Activated CD4-positive, alpha-beta T cell treated with anti-CD3 and anti-CD28 coated beads, Interleukin-2, amount 10 ng/mL, durations not matched to agents 7 days and 5 days (primary cell): ENCODE measurements at regions not wholly inside any gene's neighbourhood (a gene's known extent, or its start where the extent isn't known, plus 50 kb on each side); places are given as distances from the start of the nearest gene placed in this dataset.

ENCODE experiments used
- CTCF ChIA-PET: fragments of 350-600 bp; sonication (Branson Sonifier 250); formaldehyde crosslinking; loops from one replicate; lab custom pipeline; 2021; ENCODE audit warnings: antibody characterized with exemption; lab: Charles Lee
- POLR2A ChIA-PET: fragments of 350-600 bp; sonication (Branson Sonifier 250); formaldehyde crosslinking; loops from one replicate; lab custom pipeline; 2021; ENCODE audit warnings: antibody characterized with exemption; lab: Charles Lee
- DNase-seq: peaks from one replicate; pipeline ENCODE4 v3.0.0-alpha.2; 2020
- H3K27ac Mint-ChIP-seq: one replicate; pipeline ENCODE4 v1.8.0; 2021; ENCODE audit warnings: mild to moderate bottlenecking, moderate library complexity, mixed read lengths
- H3K27me3 Mint-ChIP-seq: one replicate; pipeline ENCODE4 v1.8.0; 2021; ENCODE audit warnings: mixed read lengths
- H3K36me3 Mint-ChIP-seq: one replicate; pipeline ENCODE4 v1.8.0; 2021; ENCODE audit warnings: low read depth, mixed read lengths
- H3K4me1 Mint-ChIP-seq: one replicate; pipeline ENCODE4 v1.8.0; 2021; ENCODE audit warnings: mixed read lengths
- H3K4me3 Mint-ChIP-seq: one replicate; pipeline ENCODE4 v1.8.0; 2021; ENCODE audit warnings: mild to moderate bottlenecking, moderate library complexity, mixed read lengths
- H3K9me3 Mint-ChIP-seq: one replicate; pipeline ENCODE4 v1.8.0; 2021; ENCODE audit warnings: mixed read lengths

- Mint-ChIP-seq H3K27me3 (no peaks in the 10 kb centered on the region), H3K27ac (no peak overlapping the region), H3K4me1 (no peaks in the 10 kb centered on the region), H3K9me3 (no peaks in the 10 kb centered on the region), H3K4me3 (no peak overlapping the region), H3K36me3 (no peaks in the 10 kb centered on the region)
- POLR2A ChIA-PET, result no interaction called here
- CTCF ChIA-PET, result no interaction called here
- DNase-seq, result no peak
Observed at GRCh38 chr10:10314626-10315025, 703.0 kb upstream of the CELF2 start.

- CTCF ChIA-PET, result no interaction called here
- Mint-ChIP-seq H3K4me3 (no peak overlapping the region), H3K27me3 (no peaks in the 10 kb centered on the region), H3K27ac (no peak overlapping the region), H3K9me3 (no peaks in the 10 kb centered on the region), H3K4me1 (no peaks in the 10 kb centered on the region), H3K36me3 (no peaks in the 10 kb centered on the region)
- POLR2A ChIA-PET, result no interaction called here
- no peak for DNase-seq
Observed at GRCh38 chr10:10315989-10316388, 701.7 kb upstream of the CELF2 start.

DNA sequence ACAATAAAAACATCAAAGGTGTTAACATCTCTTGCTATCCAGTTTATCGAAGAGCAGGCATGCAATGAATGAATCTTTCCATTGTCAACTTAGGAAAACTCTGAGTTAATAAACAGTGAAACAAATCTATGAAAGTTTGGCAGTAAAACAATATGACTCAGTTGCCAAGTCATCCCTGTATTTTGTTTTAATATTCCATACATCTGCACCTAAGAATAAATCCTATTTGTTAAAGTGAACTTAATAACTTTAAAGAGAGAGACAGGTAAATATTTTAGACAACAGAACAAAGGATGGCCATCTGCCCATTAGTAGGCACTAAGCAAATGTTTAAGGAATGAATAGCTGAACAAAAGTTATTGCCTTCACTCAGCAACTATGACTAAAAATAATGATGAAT is 700.5 kb upstream of the CELF2 start:
- CTCF ChIA-PET, result no interaction called here

DNA sequence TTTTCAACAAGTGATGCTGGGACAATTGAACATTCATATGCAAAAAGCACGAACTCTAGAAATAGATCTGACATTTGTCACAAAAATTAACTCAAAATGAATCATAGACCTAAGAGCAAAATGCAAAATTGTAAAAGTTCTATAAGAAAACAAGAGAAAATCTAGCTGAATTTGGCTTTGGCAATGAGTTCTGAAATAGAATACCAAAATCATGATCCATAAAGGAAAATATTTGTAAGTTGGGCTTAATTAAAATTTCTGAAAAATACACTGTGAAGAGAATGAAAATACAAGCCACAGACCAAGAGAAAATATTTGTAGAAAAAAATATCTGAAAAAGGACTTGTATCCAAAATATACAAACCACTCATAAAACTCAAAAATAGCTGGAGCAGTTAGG is 698.8 kb upstream of the CELF2 start:
- Mint-ChIP-seq H3K4me1 (no peaks in the 10 kb centered on the region), H3K27ac (no peak overlapping the region), H3K36me3 (no peaks in the 10 kb centered on the region), H3K4me3 (no peak overlapping the region), H3K27me3 (no peaks in the 10 kb centered on the region), H3K9me3 (no peaks in the 10 kb centered on the region)
- CTCF ChIA-PET, result no interaction called here
- POLR2A ChIA-PET, result no interaction called here
- no peak for DNase-seq

More for the DNA sequence above, 700.5 kb upstream of the CELF2 start:
- Mint-ChIP-seq H3K27me3 (no peaks in the 10 kb centered on the region), H3K4me1 (no peaks in the 10 kb centered on the region), H3K27ac (no peak overlapping the region), H3K9me3 (no peaks in the 10 kb centered on the region), H3K36me3 (no peaks in the 10 kb centered on the region), H3K4me3 (no peak overlapping the region)
- POLR2A ChIA-PET, result no interaction called here
- no peak for DNase-seq

DNA sequence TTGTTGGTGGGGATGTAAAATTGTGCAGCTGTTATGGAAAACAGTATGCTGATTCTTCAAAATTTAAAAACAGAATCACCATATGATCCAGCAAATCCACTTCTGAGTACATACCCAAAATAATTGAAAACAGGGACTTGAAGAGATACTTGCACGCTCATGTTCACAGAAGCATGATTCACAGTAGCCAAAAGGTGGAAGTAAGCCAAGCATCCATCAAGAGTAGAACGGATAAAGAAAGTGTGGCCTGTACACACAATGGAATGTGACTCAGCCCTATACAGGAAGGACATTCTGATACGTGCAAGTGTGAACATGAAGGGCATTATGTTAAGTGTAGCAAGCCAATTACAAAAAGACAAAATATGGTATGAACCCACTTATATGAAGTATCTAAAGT is 696.7 kb upstream of the CELF2 start:
- ChIA-PET POLR2A (no interaction called here), CTCF (interaction anchor here (0.6 kb wide), 1 partner anchor 104 kb away, joined by 3 read pairs; no protein-coding TSS in a partner anchor)
- DNase-seq, result no peak
- Mint-ChIP-seq H3K4me1 (no peaks in the 10 kb centered on the region), H3K9me3 (no peaks in the 10 kb centered on the region), H3K36me3 (no peaks in the 10 kb centered on the region), H3K27me3 (no peaks in the 10 kb centered on the region), H3K4me3 (no peak overlapping the region), H3K27ac (no peak overlapping the region)

- no peak overlapping the region for H3K4me3 Mint-ChIP-seq
- H3K36me3 Mint-ChIP-seq, result no peaks in the 10 kb centered on the region
- no peaks in the 10 kb centered on the region for H3K9me3 Mint-ChIP-seq
- no peaks in the 10 kb centered on the region for H3K27me3 Mint-ChIP-seq
- ChIA-PET CTCF (interaction anchor here (0.9 kb wide), 1 partner anchor 18 kb away, joined by 3 read pairs; no protein-coding TSS in a partner anchor), POLR2A (no interaction called here)
- DNase-seq, result no peak
- no peaks in the 10 kb centered on the region for H3K4me1 Mint-ChIP-seq
- H3K27ac Mint-ChIP-seq, result no peak overlapping the region
Observed at GRCh38 chr10:10326116-10326515, 691.6 kb upstream of the CELF2 start.

DNA sequence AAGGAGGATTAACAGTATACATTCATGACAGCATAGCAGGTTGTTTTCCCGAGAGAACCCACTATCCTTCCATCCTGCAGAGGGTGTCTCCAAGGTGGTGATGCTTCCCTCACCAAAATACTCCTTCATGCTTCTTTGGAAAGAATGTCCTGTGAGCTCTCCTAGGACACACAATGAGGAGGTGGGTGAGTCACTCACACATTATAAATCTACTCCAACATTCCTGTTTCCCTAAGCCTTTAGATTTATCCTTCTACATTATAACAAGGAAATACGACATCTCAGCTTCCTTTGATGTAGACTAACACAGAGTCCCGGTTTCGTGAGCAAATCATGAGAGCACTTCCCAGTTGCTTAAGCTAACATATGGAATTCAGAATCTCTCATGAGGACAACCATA is 689.7 kb upstream of the CELF2 start:
- no peaks in the 10 kb centered on the region for H3K36me3 Mint-ChIP-seq
- ChIA-PET POLR2A (no interaction called here), CTCF (interaction anchor here (1.1 kb wide), 1 partner anchor 18 kb away, joined by 3 read pairs; no protein-coding TSS in a partner anchor)
- no peaks in the 10 kb centered on the region for H3K27me3 Mint-ChIP-seq
- no peak overlapping the region for H3K27ac Mint-ChIP-seq
- no peaks in the 10 kb centered on the region for H3K9me3 Mint-ChIP-seq
- DNase-seq, result no peak
- H3K4me3 Mint-ChIP-seq, result no peak overlapping the region
- no peaks in the 10 kb centered on the region for H3K4me1 Mint-ChIP-seq

DNA sequence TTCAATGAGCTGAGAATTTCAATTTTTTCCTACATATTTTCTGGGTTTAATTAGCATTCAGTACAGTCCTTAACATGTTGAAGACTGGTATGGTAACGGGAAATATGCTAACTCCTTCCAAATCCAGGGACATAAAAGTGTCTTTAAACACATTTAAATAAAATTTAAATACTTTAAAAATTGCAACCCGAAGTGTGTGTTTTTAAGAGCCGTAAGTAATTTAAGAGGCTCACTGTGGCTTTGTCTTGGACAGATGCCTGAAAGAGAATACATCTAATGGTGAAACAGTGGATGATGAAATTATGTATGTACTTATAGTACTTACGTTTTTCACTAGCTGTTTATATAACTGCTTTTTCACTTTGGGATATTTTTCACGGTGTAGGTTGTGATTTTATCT is 687.3 kb upstream of the CELF2 start:
- ChIA-PET POLR2A (no interaction called here), CTCF (no interaction called here)
- Mint-ChIP-seq H3K4me1 (no peaks in the 10 kb centered on the region), H3K27ac (no peak overlapping the region), H3K9me3 (no peaks in the 10 kb centered on the region), H3K36me3 (no peaks in the 10 kb centered on the region), H3K27me3 (peaks cover 2% of the 10 kb centered on the region), H3K4me3 (no peak overlapping the region)
- DNase-seq, result no peak

GRCh38 chr10:10332786-10333185 is 684.9 kb upstream of the CELF2 start:
- no peaks in the 10 kb centered on the region for H3K9me3 Mint-ChIP-seq
- POLR2A ChIA-PET, result no interaction called here

GRCh38 chr10:10333622-10334021 is 684.0 kb upstream of the CELF2 start:
- Mint-ChIP-seq H3K36me3 (no peaks in the 10 kb centered on the region), H3K4me3 (no peak overlapping the region), H3K9me3 (no peaks in the 10 kb centered on the region), H3K27ac (no peak overlapping the region), H3K27me3 (peaks cover 5% of the 10 kb centered on the region), H3K4me1 (no peaks in the 10 kb centered on the region)
- ChIA-PET CTCF (no interaction called here), POLR2A (no interaction called here)
- no peak for DNase-seq

More at GRCh38 chr10:10332786-10333185, 684.9 kb upstream of the CELF2 start:
- H3K27ac Mint-ChIP-seq, result no peak overlapping the region
- no peaks in the 10 kb centered on the region for H3K36me3 Mint-ChIP-seq
- H3K4me1 Mint-ChIP-seq, result no peaks in the 10 kb centered on the region
- CTCF ChIA-PET, result no interaction called here
- no peak for DNase-seq
- H3K4me3 Mint-ChIP-seq, result no peak overlapping the region
- H3K27me3 Mint-ChIP-seq, result peaks cover 5% of the 10 kb centered on the region

DNA sequence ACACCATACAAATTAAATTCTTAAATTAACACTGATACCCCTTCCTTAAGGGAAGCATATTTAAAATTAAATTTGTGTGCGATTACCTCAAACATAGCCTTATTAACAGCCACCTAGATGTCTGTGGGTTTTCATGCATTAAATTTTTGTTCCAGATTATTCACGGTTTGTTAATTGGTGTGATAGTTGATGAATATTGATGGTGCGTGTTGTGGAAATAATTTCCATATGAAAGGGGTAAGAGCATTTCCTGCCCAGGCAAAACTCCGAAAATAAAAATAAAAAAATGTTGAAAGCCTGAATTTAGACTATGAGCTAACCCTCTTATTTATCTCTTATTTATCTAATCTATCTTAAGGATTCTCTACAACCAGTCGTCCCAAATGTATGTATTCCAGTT is 679.3 kb upstream of the CELF2 start:
- ChIA-PET CTCF (no interaction called here), POLR2A (no interaction called here)
- Mint-ChIP-seq H3K36me3 (no peaks in the 10 kb centered on the region), H3K27me3 (peaks cover 5% of the 10 kb centered on the region), H3K9me3 (no peaks in the 10 kb centered on the region), H3K27ac (no peak overlapping the region), H3K4me3 (no peak overlapping the region), H3K4me1 (no peaks in the 10 kb centered on the region)
- no peak for DNase-seq

DNA sequence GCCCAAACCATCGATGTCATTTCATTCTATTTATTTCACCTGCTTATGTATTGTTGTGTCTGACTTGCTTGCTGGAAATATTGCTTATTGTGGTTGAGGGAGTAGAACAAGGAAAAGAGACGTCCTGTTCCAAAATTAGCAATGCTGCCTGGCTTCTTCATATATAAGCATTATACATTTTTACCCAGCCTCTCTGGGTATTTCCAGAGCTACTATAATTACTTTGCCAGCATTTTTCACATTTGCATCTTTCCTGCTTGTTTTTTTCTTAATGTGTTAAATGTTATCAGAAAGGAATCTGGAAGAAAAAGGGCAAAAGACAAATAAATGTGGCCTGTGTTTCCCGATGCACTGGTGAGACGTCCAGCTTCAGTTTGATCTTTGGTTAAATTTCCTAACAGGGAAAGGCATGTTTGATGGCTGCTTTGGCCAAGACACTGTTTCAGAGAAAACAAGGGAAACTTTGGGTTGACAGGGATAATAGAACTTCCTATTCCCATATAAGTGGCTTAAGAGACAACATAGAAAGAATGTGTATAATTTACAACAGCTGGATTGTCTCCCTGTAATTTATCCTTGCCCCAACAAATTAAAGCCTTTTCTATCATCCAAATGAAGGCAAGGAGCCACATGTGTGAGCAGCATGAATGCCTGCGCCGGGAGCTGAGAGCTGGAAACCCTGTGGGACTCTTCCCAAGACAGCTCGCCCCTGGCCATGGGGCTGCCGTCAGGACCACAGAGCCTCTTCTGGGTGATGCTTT is 671.1 kb upstream of the CELF2 start:
- Mint-ChIP-seq H3K9me3 (no peaks in the 10 kb centered on the region), H3K36me3 (no peaks in the 10 kb centered on the region), H3K27me3 (no peaks in the 10 kb centered on the region), H3K4me1 (no peaks in the 10 kb centered on the region), H3K4me3 (no peak overlapping the region), H3K27ac (no peak overlapping the region)
- ChIA-PET CTCF (no interaction called here), POLR2A (no interaction called here)
- no peak for DNase-seq

GRCh38 chr10:10350050-10350449 is 667.6 kb upstream of the CELF2 start:
- H3K36me3 Mint-ChIP-seq, result no peaks in the 10 kb centered on the region
- H3K27ac Mint-ChIP-seq, result no peak overlapping the region
- no peaks in the 10 kb centered on the region for H3K9me3 Mint-ChIP-seq
- no peak overlapping the region for H3K4me3 Mint-ChIP-seq
- H3K27me3 Mint-ChIP-seq, result no peaks in the 10 kb centered on the region
- ChIA-PET POLR2A (no interaction called here), CTCF (no interaction called here)
- H3K4me1 Mint-ChIP-seq, result no peaks in the 10 kb centered on the region
- DNase-seq, result no peak

DNA sequence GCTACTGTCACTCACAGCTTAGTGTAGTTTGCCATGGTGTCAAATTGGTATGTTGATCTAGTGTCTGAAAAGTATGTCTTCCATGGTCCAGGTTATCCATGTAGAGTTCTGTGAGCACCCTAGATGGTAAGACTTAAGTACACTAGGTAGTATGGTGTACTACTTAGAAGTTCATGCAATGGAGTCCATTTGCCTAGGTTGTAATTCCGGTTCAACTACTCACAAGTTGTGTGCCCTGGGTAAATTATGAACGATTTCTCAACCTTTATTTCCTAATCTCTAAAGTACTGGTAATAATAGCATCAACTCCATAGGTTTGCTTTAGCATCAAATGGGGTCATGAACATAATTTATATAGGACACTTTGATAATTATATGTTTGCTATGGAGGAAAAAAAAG is 666.2 kb upstream of the CELF2 start:
- Mint-ChIP-seq H3K9me3 (no peaks in the 10 kb centered on the region), H3K4me1 (no peaks in the 10 kb centered on the region), H3K36me3 (no peaks in the 10 kb centered on the region), H3K4me3 (no peak overlapping the region), H3K27me3 (no peaks in the 10 kb centered on the region), H3K27ac (no peak overlapping the region)
- DNase-seq, result no peak
- ChIA-PET POLR2A (no interaction called here), CTCF (no interaction called here)
